ENCODE measurements at regions not wholly inside any gene's neighbourhood (a gene's known extent, or its start where the extent isn't known, plus 50 kb on each side); places are given as distances from the start of the nearest gene placed in this dataset.

GRCh38 chr16:82425661-82426060 is 201.1 kb upstream of the CDH13 start:
- Histone ChIP-seq H3K4me1 (ENCODE audit: control insufficient read depth, insufficient read depth, low read length) (no peaks in the 10 kb centered on the region), H3K27ac (ENCODE audit: insufficient read depth, low read length) (no peak overlapping the region), H2AK9ac (replicated peaks; ENCODE audit: low read depth, low read length, poor library complexity) (no peak overlapping the region), H3K18ac (ENCODE audit: low read depth, low read length) (no peak overlapping the region), H2BK5ac (ENCODE audit: low read depth, low read length, poor library complexity, severe bottlenecking) (no peak overlapping the region), H2BK20ac (ENCODE audit: low read depth, low read length) (no peak overlapping the region), H2BK15ac (ENCODE audit: low read depth, low read length) (no peak overlapping the region), H4K20me1 (ENCODE audit: insufficient read depth, low read length) (no peaks in the 10 kb centered on the region), H3K14ac (replicated peaks; ENCODE audit: low read depth, low read length) (no peak overlapping the region), H3K9me1 (ENCODE audit: insufficient read depth, low read length) (no peaks in the 10 kb centered on the region), H4K5ac (ENCODE audit: low read depth, low read length) (no peak overlapping the region), H2BK120ac (ENCODE audit: low read depth, low read length) (no peak overlapping the region), H4K91ac (ENCODE audit: insufficient read depth, low read depth, low read length) (no peak overlapping the region), H3K9me3 (ENCODE audit: control insufficient read depth, insufficient read depth, low read length) (no peaks in the 10 kb centered on the region), H3K4me3 (ENCODE audit: insufficient read depth, low read depth, low read length) (no peak overlapping the region), H4K8ac (ENCODE audit: low read depth in 2 of 2, low read length in 2 of 2) (no peak overlapping the region), H3K9ac (ENCODE audit: low read depth, low read length) (no peak overlapping the region), H3K79me1 (ENCODE audit: low read depth in 1 of 2, low read length in 2 of 2) (no peaks in the 10 kb centered on the region), H3K56ac (ENCODE audit: extremely low read depth, insufficient read depth, low read length) (no peak overlapping the region), H3K4me2 (ENCODE audit: low read depth, low read length) (no peak overlapping the region), H2AK5ac (ENCODE audit: low read depth, low read length) (no peak overlapping the region), H3K23ac (ENCODE audit: low read depth, low read length) (no peak overlapping the region), H3K27me3 (ENCODE audit: control insufficient read depth, insufficient read depth, low read length) (no peaks in the 10 kb centered on the region), H3K36me3 (ENCODE audit: control insufficient read depth, insufficient read depth, low read length) (no peaks in the 10 kb centered on the region), H3K4ac (ENCODE audit: low read depth, low read length) (no peak overlapping the region), H2AFZ (replicated peaks; ENCODE audit: low read length, poor library complexity) (no peak overlapping the region)
- ChIA-PET CTCF (no interaction called here), POLR2A (ENCODE audit: unreplicated experiment) (no interaction called here)
- DNase-seq = no peak
- dilution Hi-C loops (cut with HindIII; ENCODE audit: low sequenced_read_pairs, unreplicated experiment) = no loop called here
- TF ChIP-seq MAZ (IDR thresholded peaks at IDR 0.05; ENCODE audit: borderline replicate concordance, low read depth, low read length) (no peak), CEBPB (IDR thresholded peaks at IDR 0.05; ENCODE audit: low read depth, low read length) (no peak)
- in situ Hi-C loops (cut with MboI; ENCODE audit: low sequenced_read_pairs) = no loop called here
- WGBS, 2 experiments (ENCODE audit: extremely low coverage in 2 of 2, insufficient read length in 1 of 2) = 71% methylated on average over 1 of the region's 4 CpGs; no CpG with 5 or more reads in 1 of the 2 experiments
- intact Hi-C loops (cut with micrococcal nuclease) = no loop called here
- no peak for ATAC-seq (ENCODE audit: low read depth)
- no TSS peak for BruUV-seq (replicated peaks)
